H1 (cell line): ENCODE measurements at regions not wholly inside any gene's neighbourhood (a gene's known extent, or its start where the extent isn't known, plus 50 kb on each side); places are given as distances from the start of the nearest gene placed in this dataset.

Experiments
- EGR1 ChIP-seq: IDR thresholded peaks from 2 replicates; pipeline ENCODE4 v1.6.1; 2011; ENCODE audit warnings: low read depth, low read length, borderline replicate concordance
- EP300 ChIP-seq, 2 experiments: IDR thresholded peaks; 1 replicate in 1 of 2; 2 replicates in 1 of 2; pipeline ENCODE4 v1.6.1; 2011 to 2012; ENCODE audit warnings: low read depth in 2 of 2, low read length in 2 of 2, mild to moderate bottlenecking in 2 of 2, borderline replicate concordance in 1 of 2, inconsistent platforms in 1 of 2, moderate library complexity in 1 of 2
- EZH2 ChIP-seq: fragments of 200-600 bp; sonication (generic); IDR thresholded peaks from 2 replicates; pipeline ENCODE4 v1.7.1; 2012; ENCODE audit warnings: low read depth, mild to moderate bottlenecking, moderate library complexity, low read length, inconsistent platforms; ENCODE audit not compliant: severe bottlenecking
- JUND ChIP-seq: IDR thresholded peaks from 2 replicates; pipeline ENCODE4 v1.6.1; 2011; ENCODE audit warnings: mild to moderate bottlenecking, improper control_type of control experiment, low read length
- RBBP5 ChIP-seq: IDR thresholded peaks from 2 replicates; pipeline ENCODE4 v1.7.1; 2012; ENCODE audit warnings: low read depth, mild to moderate bottlenecking, inconsistent platforms, low read length, moderate library complexity, borderline replicate concordance
- SIN3A ChIP-seq, 2 experiments: IDR thresholded peaks in 1 of 2; conservative IDR thresholded peaks in 1 of 2; 2 replicates each; pipeline ENCODE4 v1.6.1; 2011 to 2012; ENCODE audit warnings: low read length in 2 of 2, improper control_type of control experiment in 1 of 2, low read depth in 1 of 2, mild to moderate bottlenecking in 1 of 2
- SP1 ChIP-seq: IDR thresholded peaks from 2 replicates; pipeline ENCODE4 v1.6.1; 2011; ENCODE audit warnings: low read depth, low read length
- SUZ12 ChIP-seq: fragments of 200-600 bp; sonication (generic); IDR thresholded peaks from 2 replicates; pipeline ENCODE4 v1.6.1; 2012; ENCODE audit warnings: mild to moderate bottlenecking, inconsistent platforms, low read length, moderate library complexity, mixed read lengths
- TAF1 ChIP-seq: IDR thresholded peaks from 2 replicates; pipeline ENCODE4 v1.6.1; 2011; ENCODE audit warnings: mild to moderate bottlenecking, low read depth, low read length
- TCF12 ChIP-seq: IDR thresholded peaks from 2 replicates; pipeline ENCODE4 v1.6.1; 2011; ENCODE audit warnings: low read depth, mild to moderate bottlenecking, low read length
- TF ChIP-seq, protein P1 (sequence below): IDR thresholded peaks from 2 replicates; pipeline ENCODE4 v1.6.1; 2011; ENCODE audit warnings: low read length, improper control_type of control experiment
- TF ChIP-seq, protein P2 (sequence below), 3 experiments: IDR thresholded peaks; 1 replicate in 2 of 3; 2 replicates in 1 of 3; pipeline versions ENCODE4 v1.5.1 to v1.6.1; 2011; ENCODE audit warnings: low read length in 3 of 3, mild to moderate bottlenecking in 3 of 3, inconsistent platforms in 2 of 3, low read depth in 1 of 3, moderate library complexity in 1 of 3; ENCODE audit not compliant: insufficient read depth in 1 of 3; ENCODE audit errors: control extremely low read depth in 1 of 3

DNA sequence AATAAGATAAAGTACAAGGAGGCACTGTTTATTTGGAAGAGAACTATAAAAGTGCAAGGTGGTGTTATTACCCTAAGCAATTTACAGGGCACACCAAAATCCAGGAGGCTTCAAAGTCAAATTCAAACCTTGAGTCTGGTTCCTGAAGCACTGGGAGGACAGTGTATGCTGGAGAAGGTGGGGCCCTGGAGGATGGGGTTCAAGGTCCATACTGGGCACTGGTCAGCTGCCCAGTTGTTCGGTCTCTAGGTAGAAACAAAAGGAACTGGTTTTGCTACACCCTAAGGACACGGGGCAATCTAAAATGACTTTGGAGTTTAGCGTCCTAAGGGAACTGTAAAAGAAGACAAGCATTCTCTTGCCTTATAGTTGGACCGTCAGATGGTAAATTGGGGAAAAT is 78.4 kb upstream of the ELMO1 start:
- TF ChIP-seq TAF1: no peak
- TF ChIP-seq, protein P1, sequence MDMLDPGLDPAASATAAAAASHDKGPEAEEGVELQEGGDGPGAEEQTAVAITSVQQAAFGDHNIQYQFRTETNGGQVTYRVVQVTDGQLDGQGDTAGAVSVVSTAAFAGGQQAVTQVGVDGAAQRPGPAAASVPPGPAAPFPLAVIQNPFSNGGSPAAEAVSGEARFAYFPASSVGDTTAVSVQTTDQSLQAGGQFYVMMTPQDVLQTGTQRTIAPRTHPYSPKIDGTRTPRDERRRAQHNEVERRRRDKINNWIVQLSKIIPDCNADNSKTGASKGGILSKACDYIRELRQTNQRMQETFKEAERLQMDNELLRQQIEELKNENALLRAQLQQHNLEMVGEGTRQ: no peak
- TF ChIP-seq, protein P2, sequence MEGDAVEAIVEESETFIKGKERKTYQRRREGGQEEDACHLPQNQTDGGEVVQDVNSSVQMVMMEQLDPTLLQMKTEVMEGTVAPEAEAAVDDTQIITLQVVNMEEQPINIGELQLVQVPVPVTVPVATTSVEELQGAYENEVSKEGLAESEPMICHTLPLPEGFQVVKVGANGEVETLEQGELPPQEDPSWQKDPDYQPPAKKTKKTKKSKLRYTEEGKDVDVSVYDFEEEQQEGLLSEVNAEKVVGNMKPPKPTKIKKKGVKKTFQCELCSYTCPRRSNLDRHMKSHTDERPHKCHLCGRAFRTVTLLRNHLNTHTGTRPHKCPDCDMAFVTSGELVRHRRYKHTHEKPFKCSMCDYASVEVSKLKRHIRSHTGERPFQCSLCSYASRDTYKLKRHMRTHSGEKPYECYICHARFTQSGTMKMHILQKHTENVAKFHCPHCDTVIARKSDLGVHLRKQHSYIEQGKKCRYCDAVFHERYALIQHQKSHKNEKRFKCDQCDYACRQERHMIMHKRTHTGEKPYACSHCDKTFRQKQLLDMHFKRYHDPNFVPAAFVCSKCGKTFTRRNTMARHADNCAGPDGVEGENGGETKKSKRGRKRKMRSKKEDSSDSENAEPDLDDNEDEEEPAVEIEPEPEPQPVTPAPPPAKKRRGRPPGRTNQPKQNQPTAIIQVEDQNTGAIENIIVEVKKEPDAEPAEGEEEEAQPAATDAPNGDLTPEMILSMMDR (IDR thresholded peaks at IDR 0.05; ENCODE audit: control extremely low read depth in 1 of 3, insufficient read depth in 1 of 3, low read depth in 1 of 3, low read length in 3 of 3): no peak
- no peak for TF ChIP-seq SIN3A (conservative IDR thresholded peaks at IDR 0.05 in 1 of 2, IDR thresholded peaks at IDR 0.05 in 1 of 2; ENCODE audit: low read depth in 1 of 2, low read length in 2 of 2)
- no peak for TF ChIP-seq JUND
- no peak for TF ChIP-seq SUZ12
- no peak for TF ChIP-seq EGR1
- no peak for TF ChIP-seq EZH2
- TF ChIP-seq TCF12: no peak
- no peak for TF ChIP-seq RBBP5
- TF ChIP-seq EP300 (IDR thresholded peaks at IDR 0.05; ENCODE audit: borderline replicate concordance in 1 of 2, low read depth in 2 of 2, low read length in 2 of 2): no peak
- TF ChIP-seq SP1: no peak
